ENCODE measurements at regions not wholly inside any gene's neighbourhood (a gene's known extent, or its start where the extent isn't known, plus 50 kb on each side); places are given as distances from the start of the nearest gene placed in this dataset.
A peak's percentile ranks its signal among the peaks of the same experiment; 100 is the strongest.

DNA sequence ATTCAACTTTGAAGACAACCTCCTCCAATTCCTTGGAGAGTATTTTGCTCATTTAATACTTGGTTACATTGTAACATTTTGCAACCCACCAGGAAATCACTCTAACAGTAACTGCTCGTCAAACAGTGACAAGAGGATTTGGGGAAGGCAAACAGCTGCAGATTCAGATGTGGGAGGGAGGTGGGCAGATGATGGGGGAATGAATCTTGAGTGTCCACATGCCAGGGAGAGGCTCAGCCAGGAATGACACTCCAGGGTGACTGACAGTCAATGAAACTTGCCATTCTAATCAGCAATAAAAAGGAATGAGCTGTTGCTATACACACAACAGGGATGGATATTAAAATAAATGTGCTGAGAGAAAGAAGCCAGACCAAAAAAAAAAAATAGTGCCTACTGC lies 97.7 kb upstream of the ANKRD55 start:
- Histone ChIP-seq H3K27ac (no peak overlapping the region), H3K4me3 (no peak overlapping the region)

GRCh38 chr5:56330167-56330566 lies 97.0 kb upstream of the ANKRD55 start:
- H3K27ac ChIP-seq, result peak overlapping the region in 5 of 21 experiments; percentile 31 to 73 (median 36)

GRCh38 chr5:56329652-56330051 lies 96.5 kb upstream of the ANKRD55 start:
- peak overlapping the region in 8 of 21 experiments; percentile 14 to 73 (median 34) for H3K27ac ChIP-seq

More at GRCh38 chr5:56330167-56330566, 97.0 kb upstream of the ANKRD55 start:
- no peak overlapping the region for H3K4me3 ChIP-seq

GRCh38 chr5:56328753-56329560 lies 95.8 kb upstream of the ANKRD55 start:
- Histone ChIP-seq H3K4me3 (no peak overlapping the region), H3K27ac (peak overlapping the region in 9 of 21 experiments; percentile 29 to 73 (median 45))

More at GRCh38 chr5:56329652-56330051, 96.5 kb upstream of the ANKRD55 start:
- no peak overlapping the region for H3K4me3 ChIP-seq

- no peak overlapping the region for H3K4me3 ChIP-seq
- H3K27ac ChIP-seq, result no peak overlapping the region
Measured at GRCh38 chr5:56327809-56328208, 94.7 kb upstream of the ANKRD55 start.

DNA sequence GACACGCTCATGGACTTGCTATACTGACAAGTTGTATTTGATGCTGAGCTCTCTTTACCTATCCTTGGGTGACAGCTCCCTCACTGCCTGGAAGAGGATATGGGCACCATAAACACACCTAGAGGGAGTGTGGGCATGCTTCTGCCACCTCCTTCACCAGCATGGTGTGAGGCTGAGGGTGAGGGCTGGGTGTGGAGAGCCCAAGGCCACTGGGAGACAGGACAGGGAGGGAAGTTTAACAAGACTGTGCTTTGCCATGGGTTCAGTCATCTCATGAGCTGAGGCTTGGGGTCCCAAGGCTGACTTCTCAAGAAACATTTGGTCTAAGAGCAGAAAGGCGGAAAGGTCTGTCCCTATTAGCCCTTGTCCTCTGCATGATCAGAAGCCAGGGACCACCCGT lies 93.6 kb upstream of the ANKRD55 start:
- no peak overlapping the region for H3K27ac ChIP-seq
- no peak overlapping the region for H3K4me3 ChIP-seq

DNA sequence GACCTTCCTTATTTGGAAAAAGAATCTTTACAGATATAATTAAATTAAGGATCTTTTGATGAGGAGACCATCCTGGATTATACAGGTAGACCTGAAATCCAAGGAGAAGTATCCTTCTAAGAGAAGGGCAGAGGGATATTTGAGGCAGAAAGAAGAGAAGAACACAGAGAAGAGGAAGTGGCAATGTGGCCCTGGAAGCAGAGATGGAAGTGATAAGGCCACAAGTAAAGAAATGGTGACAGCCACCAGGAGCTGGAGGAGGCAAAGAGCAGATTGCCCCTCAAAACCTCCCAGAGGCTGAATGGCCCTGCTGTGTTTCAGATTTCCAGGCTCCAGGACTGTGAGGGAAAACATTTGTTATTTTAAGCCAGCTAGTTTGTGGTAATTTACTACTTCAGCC lies 93.0 kb upstream of the ANKRD55 start:
- H3K4me3 ChIP-seq, result no peak overlapping the region
- no peak overlapping the region for H3K27ac ChIP-seq

DNA sequence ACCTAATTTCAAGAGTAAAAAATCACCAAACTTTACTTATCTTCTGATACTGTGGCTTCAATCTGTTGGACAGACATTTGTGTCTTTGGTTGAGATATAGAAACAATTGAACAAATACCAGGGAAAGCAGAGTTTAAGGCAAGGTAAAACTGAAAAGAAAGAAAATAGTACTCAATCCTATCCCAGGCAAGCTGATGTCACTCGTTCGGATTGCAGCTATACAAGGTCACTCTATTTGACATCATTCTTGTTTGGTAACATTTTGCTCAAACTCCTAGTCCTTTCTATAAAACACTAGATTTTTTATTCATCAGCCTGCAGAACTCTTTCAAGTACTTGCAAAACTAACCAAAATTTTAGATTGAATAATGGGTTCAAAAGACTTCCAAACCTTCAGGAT lies 91.9 kb upstream of the ANKRD55 start:
- Histone ChIP-seq H3K4me3 (no peak overlapping the region), H3K27ac (no peak overlapping the region)

- H3K4me3 ChIP-seq, result no peak overlapping the region
- H3K27ac ChIP-seq, result peak overlapping the region in 3 of 21 experiments; percentile 54 to 77 (median 59)
Measured at GRCh38 chr5:56323505-56323904, 90.4 kb upstream of the ANKRD55 start.

- Histone ChIP-seq H3K27ac (peak overlapping the region in 1 of 21 experiments; percentile 77), H3K4me3 (no peak overlapping the region)
Measured at GRCh38 chr5:56322592-56322991, 89.5 kb upstream of the ANKRD55 start.

GRCh38 chr5:56321236-56321881 lies 88.2 kb upstream of the ANKRD55 start:
- Histone ChIP-seq H3K4me3 (no peak overlapping the region), H3K27ac (peak overlapping the region in 5 of 21 experiments; percentile 10 to 86 (median 77))

DNA sequence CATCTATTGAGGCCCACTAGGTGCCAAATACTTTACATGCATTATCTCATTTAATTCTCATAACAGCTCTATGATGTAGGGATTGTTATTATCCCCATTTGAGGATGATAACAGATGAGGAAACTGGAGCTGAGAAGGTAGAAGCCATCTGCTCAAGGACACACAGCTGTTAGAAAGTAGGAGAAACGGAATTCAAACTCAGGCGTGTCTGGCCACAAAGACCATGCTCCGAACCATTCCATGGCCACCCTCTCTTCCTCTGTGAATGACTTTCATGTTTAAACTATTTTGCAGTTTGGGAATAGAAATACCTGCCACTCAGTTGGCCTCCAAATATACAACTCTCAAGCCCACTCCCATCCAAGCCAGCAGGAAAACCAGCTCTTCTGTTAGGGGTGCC lies 87.6 kb upstream of the ANKRD55 start:
- Histone ChIP-seq H3K4me3 (no peak overlapping the region), H3K27ac (peak overlapping the region in 10 of 21 experiments; percentile 10 to 86 (median 78))

GRCh38 chr5:56319526-56320181 lies 86.5 kb upstream of the ANKRD55 start:
- peak overlapping the region in 20 of 21 experiments; percentile 27 to 86 (median 66) for H3K27ac ChIP-seq
- H3K4me3 ChIP-seq, result no peak overlapping the region

GRCh38 chr5:56317923-56318561 lies 84.9 kb upstream of the ANKRD55 start:
- Histone ChIP-seq H3K4me3 (no peak overlapping the region), H3K27ac (peak overlapping the region in 14 of 21 experiments; percentile 8 to 86 (median 74))

DNA sequence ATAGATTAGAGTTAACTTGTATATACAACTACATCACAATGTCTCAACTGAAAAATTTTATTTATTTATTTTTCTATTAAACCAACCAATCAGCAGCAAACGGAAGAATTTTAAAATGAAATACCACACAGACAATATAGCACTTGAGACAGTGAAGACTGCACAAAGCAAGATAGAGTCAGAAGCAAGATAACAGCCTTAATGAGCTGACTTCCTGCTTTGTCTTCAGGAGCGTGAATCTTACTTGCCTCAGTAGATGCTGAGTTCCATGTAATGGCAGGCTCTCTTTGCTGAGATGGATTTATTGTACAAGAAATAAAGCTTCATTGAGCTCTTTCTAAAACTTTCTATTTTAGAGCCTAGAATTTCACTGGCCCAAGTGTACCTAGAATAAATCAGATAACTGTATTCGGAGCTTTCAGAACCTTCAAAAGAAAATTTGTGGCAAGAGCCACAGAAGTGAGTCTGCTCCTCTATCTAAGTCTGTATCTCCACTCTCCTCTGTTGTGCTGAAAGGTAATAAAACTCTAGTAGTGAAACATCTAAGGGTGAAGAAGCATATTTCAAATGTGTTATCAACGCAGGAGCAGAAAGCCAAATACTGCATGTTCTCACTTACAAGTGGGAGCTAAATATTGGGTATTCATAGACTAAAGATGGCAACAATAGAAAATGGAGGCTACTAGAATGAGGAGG lies 83.3 kb upstream of the ANKRD55 start:
- Histone ChIP-seq H3K4me3 (no peak overlapping the region), H3K27ac (no peak overlapping the region)

DNA sequence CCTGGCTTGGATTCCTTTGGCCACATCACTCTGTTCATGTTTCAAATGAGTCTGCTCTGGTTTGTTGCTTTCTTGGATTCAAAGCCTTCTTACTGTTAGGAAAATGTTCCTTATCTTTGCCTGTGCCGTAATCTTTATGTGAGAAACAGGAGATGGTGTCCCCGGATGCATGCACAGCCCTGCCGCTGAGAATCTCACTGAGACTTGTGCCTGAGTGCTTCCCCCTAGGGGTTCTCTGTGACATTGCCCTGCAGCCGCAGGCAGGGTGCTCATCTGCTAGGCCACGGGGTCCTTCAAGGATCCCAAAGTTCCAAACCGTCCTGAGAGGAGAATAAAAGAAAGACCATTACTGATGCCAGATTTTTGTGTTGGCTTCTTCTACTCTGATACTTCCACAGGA lies 81.4 kb upstream of the ANKRD55 start:
- Histone ChIP-seq H3K4me3 (no peak overlapping the region), H3K27ac (no peak overlapping the region)

DNA sequence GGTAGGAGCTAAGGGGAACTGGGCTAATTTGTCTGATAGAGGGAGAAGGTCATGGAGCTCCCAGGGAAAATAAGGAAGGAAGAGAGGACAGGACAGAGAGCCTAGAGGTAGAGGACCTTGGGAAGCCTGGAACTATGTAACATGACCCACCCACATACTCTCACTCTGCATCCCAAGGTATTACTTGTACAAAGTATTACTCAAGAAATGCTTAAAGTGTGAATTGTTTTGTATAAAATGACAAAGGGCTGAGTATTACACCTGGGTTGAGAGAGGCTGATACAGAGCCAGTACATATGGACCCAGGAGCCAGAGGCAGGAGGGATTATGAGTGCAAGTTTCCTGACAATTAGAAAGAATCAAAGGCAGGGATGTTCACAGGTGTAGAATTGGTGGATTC lies 80.5 kb upstream of the ANKRD55 start:
- no peak overlapping the region for H3K27ac ChIP-seq

GRCh38 chr5:56313004-56313531 lies 79.9 kb upstream of the ANKRD55 start:
- H3K27ac ChIP-seq, result no peak overlapping the region

More for the DNA sequence above, 80.5 kb upstream of the ANKRD55 start:
- no peak overlapping the region for H3K4me3 ChIP-seq

DNA sequence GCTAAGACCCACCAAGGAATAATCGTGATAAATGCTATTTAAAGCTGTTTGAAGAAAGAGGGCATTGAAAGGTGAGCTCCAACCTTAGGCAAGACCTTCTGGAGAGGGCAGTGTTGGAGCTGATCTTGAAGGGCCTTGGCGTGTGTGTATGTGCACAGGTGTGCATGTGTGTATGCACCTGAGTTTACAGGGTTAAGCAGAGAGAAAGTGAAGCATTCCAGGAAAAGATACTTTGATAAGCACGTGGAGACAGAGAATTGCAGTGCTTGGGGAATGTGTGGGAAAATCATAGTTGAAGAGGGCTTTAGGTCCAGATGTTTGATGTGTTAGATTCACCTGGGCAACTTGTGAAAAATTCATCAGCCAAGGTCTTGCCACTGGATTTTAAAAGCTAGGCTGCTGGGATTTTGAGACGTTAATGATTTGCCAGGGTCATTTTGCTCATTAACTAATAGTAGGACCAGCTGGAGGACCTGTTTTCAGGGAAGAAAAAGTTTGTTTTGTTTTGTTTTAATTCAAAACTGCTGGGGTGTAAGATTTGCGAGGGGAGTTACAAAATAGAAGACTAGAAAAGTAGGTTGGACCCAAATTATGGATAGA lies 78.3 kb upstream of the ANKRD55 start:
- no peak overlapping the region for H3K4me3 ChIP-seq
- H3K27ac ChIP-seq, result no peak overlapping the region

More at GRCh38 chr5:56313004-56313531, 79.9 kb upstream of the ANKRD55 start:
- H3K4me3 ChIP-seq, result no peak overlapping the region

Data from skin epidermis (tissue), 12 donors.